Epithelial cell of esophagus (primary cell): ENCODE measurements at regions not wholly inside any gene's neighbourhood (a gene's known extent, or its start where the extent isn't known, plus 50 kb on each side); places are given as distances from the start of the nearest gene placed in this dataset.
"Not testable (repeated sequence)": the region's sequence is repeated elsewhere in the genome, so short reads cannot be mapped to it uniquely, and the experiment has no call there.

Experiments used
- DNase-seq: peaks from one replicate; pipeline ENCODE4 v3.0.0; 2010; ENCODE audit warnings: low read depth
- H3K4me3 ChIP-seq: 2 replicates; pipeline ENCODE4 v1.5.1; 2011; ENCODE audit warnings: mild to moderate bottlenecking, low read length, control low read depth
- CTCF ChIP-seq: IDR thresholded peaks from 2 replicates; pipeline ENCODE4 v1.5.1; 2011; ENCODE audit warnings: low read depth, mild to moderate bottlenecking, low read length, control low read depth, inconsistent platforms; ENCODE audit not compliant: insufficient read depth; ENCODE audit errors: missing control alignments

- peak; percentile 28 for DNase-seq
- H3K4me3 ChIP-seq: no peak overlapping the region
- TF ChIP-seq CTCF: no peak
Observed at GRCh38 chr12:47343684-47344567, 264.2 kb upstream of the AMIGO2 start.

- no peak for DNase-seq
- TF ChIP-seq CTCF: no peak
Observed at GRCh38 chr12:47340411-47341015, 260.8 kb upstream of the AMIGO2 start.

GRCh38 chr12:47337581-47337980 is 257.8 kb upstream of the AMIGO2 start:
- TF ChIP-seq CTCF: no peak

More at GRCh38 chr12:47340411-47341015, 260.8 kb upstream of the AMIGO2 start:
- H3K4me3 ChIP-seq: no peak overlapping the region

GRCh38 chr12:47333271-47333858 is 253.6 kb upstream of the AMIGO2 start:
- DNase-seq, H3K4me3 ChIP-seq: not testable (repeated sequence)

More at GRCh38 chr12:47337581-47337980, 257.8 kb upstream of the AMIGO2 start:
- no peak overlapping the region for H3K4me3 ChIP-seq
- no peak for DNase-seq

- no peak overlapping the region for H3K4me3 ChIP-seq
- TF ChIP-seq CTCF: no peak
- peak; percentile 72 for DNase-seq
Observed at GRCh38 chr12:47328831-47329545, 249.2 kb upstream of the AMIGO2 start.

GRCh38 chr12:47326190-47326589 is 246.4 kb upstream of the AMIGO2 start:
- no peak overlapping the region for H3K4me3 ChIP-seq
- DNase-seq: no peak
- no peak for TF ChIP-seq CTCF

GRCh38 chr12:47323802-47324201 is 244.0 kb upstream of the AMIGO2 start:
- TF ChIP-seq CTCF: no peak
- no peak for DNase-seq
- H3K4me3 ChIP-seq: no peak overlapping the region
